Mesenchymal stem cell (in vitro differentiated cells and primary cell): ENCODE measurements at regions not wholly inside any gene's neighbourhood (a gene's known extent, or its start where the extent isn't known, plus 50 kb on each side); places are given as distances from the start of the nearest gene placed in this dataset.

ENCODE experiments used
- DNase-seq: peaks from one replicate; pipeline ENCODE4 v3.0.0-alpha.2; 2013
- H2AFZ ChIP-seq: one replicate; pipeline ENCODE4 v1.6.1; 2013; ENCODE audit warnings: low read depth, mild to moderate bottlenecking, control low read depth, inconsistent platforms, low read length, moderate library complexity
- H2AK5ac ChIP-seq: 2 replicates; pipeline ENCODE4 v1.6.1; 2013; ENCODE audit warnings: low read length, moderate library complexity, mild to moderate bottlenecking, inconsistent platforms; ENCODE audit not compliant: severe bottlenecking
- H2BK120ac ChIP-seq: one replicate; pipeline ENCODE4 v1.6.1; 2013; ENCODE audit warnings: low read depth, mild to moderate bottlenecking, inconsistent platforms, low read length, moderate library complexity
- H2BK12ac ChIP-seq, 2 experiments: one replicate each; pipeline ENCODE4 v1.6.1; 2013; ENCODE audit warnings: inconsistent platforms in 2 of 2, low read length in 2 of 2, mild to moderate bottlenecking in 2 of 2, moderate library complexity in 2 of 2, control low read depth in 1 of 2
- H2BK15ac ChIP-seq: one replicate; pipeline ENCODE4 v1.6.1; 2013; ENCODE audit warnings: mild to moderate bottlenecking, low read depth, inconsistent platforms; ENCODE audit not compliant: poor library complexity, severe bottlenecking
- H2BK5ac ChIP-seq: 2 replicates; pipeline ENCODE4 v1.6.1; 2013; ENCODE audit warnings: low read depth, mild to moderate bottlenecking, low read length, control low read depth, inconsistent platforms; ENCODE audit not compliant: poor library complexity, severe bottlenecking
- H3K14ac ChIP-seq, 2 experiments: one replicate each; pipeline ENCODE4 v1.6.1; 2013; ENCODE audit warnings: inconsistent platforms in 2 of 2, low read length in 2 of 2, control low read depth in 1 of 2, mild to moderate bottlenecking in 1 of 2, moderate library complexity in 1 of 2
- H3K18ac ChIP-seq, 2 experiments: one replicate each; pipeline ENCODE4 v1.6.1; 2013; ENCODE audit warnings: inconsistent platforms in 2 of 2, low read length in 2 of 2, control low read depth in 1 of 2, low read depth in 1 of 2, mild to moderate bottlenecking in 1 of 2
- H3K23ac ChIP-seq, 2 experiments: one replicate each; pipeline ENCODE4 v1.6.1; 2013; ENCODE audit warnings: inconsistent platforms in 2 of 2, low read length in 2 of 2, mild to moderate bottlenecking in 2 of 2, moderate library complexity in 2 of 2, control low read depth in 1 of 2
- H3K27ac ChIP-seq: 2 replicates; pipeline ENCODE4 v1.5.1; 2013; ENCODE audit warnings: mild to moderate bottlenecking, moderate library complexity, low read length, control low read depth, inconsistent platforms; ENCODE audit not compliant: poor library complexity, severe bottlenecking
- H3K27me3 ChIP-seq, 2 experiments: 2 replicates each; pipeline versions ENCODE4 v1.6.1 to v1.7.0; 2013; ENCODE audit warnings: low read length in 2 of 2, mild to moderate bottlenecking in 2 of 2, moderate library complexity in 2 of 2, control low read depth in 1 of 2, inconsistent platforms in 1 of 2; ENCODE audit not compliant: control insufficient read depth in 1 of 2, insufficient read depth in 1 of 2
- H3K36me3 ChIP-seq, 2 experiments: 2 replicates each; pipeline versions ENCODE4 v1.6.1 to v1.7.0; 2013; ENCODE audit warnings: low read length in 2 of 2, control low read depth in 1 of 2, inconsistent platforms in 1 of 2, low read depth in 1 of 2, mild to moderate bottlenecking in 1 of 2; ENCODE audit not compliant: insufficient read depth in 2 of 2, control insufficient read depth in 1 of 2
- H3K4ac ChIP-seq, 2 experiments: one replicate each; pipeline ENCODE4 v1.6.1; 2013; ENCODE audit warnings: inconsistent platforms in 2 of 2, low read length in 2 of 2, mild to moderate bottlenecking in 2 of 2, moderate library complexity in 2 of 2, control low read depth in 1 of 2, low read depth in 1 of 2
- H3K4me1 ChIP-seq: 2 replicates; pipeline ENCODE4 v1.6.1; 2013; ENCODE audit warnings: low read depth, low read length, control low read depth; ENCODE audit not compliant: control insufficient read depth, insufficient read depth
- H3K4me2 ChIP-seq: 2 replicates; pipeline ENCODE4 v1.6.1; 2013; ENCODE audit warnings: low read length, mild to moderate bottlenecking, inconsistent platforms; ENCODE audit not compliant: poor library complexity, severe bottlenecking
- H3K4me3 ChIP-seq, 2 experiments: 2 replicates each; pipeline versions ENCODE4 v1.5.1 to v1.7.0; 2013; ENCODE audit warnings: low read length in 2 of 2, mild to moderate bottlenecking in 2 of 2, control low read depth in 1 of 2, low read depth in 1 of 2; ENCODE audit not compliant: insufficient read depth in 1 of 2
- H3K79me1 ChIP-seq: replicated peaks from 2 replicates; pipeline ENCODE4 v1.6.1; 2013; ENCODE audit warnings: mild to moderate bottlenecking, control low read depth, low read length, inconsistent platforms; ENCODE audit not compliant: poor library complexity, severe bottlenecking
- H3K9ac ChIP-seq: 2 replicates; pipeline ENCODE4 v1.7.0; 2013; ENCODE audit warnings: mild to moderate bottlenecking, low read length, moderate library complexity
- H3K9me3 ChIP-seq: 2 replicates; pipeline ENCODE4 v1.7.0; 2013; ENCODE audit warnings: mild to moderate bottlenecking, low read length; ENCODE audit not compliant: control insufficient read depth
- H4K8ac ChIP-seq: one replicate; pipeline ENCODE4 v1.6.1; 2013; ENCODE audit warnings: inconsistent platforms, mild to moderate bottlenecking, low read length, moderate library complexity
- H4K91ac ChIP-seq: one replicate; pipeline ENCODE4 v1.6.1; 2013; ENCODE audit warnings: mild to moderate bottlenecking, low read length, inconsistent platforms
- WGBS: methylation state at CpG from one replicate; pipeline ENCODE4 v1.1.7; 2013; ENCODE audit warnings: mixed read lengths; 5-methylcytosine and 5-hydroxymethylcytosine counted together

DNA sequence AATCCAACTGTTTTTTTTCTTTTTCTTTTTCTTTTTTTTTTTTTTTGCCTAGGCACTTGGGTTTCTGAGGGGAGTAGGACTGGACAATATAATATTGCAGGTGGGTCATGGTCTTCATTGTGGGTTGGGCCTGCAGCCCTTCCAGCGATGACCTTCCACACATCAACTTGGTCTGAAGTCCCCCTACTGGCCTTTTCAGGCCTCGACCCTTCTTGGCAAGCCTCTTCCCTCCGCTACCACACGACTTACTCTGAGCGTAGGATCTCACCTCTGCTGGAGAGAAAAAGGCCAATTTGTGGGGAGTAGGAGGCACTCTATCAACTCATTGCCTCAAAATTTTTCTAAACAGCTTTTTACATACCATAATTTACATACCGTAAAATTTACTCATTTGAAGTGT, 51.1 kb upstream of the GRIK3 start:
- no peak overlapping the region for H2BK5ac ChIP-seq
- no peak overlapping the region for H3K4me2 ChIP-seq
- no peaks in the 10 kb centered on the region for H3K27me3 ChIP-seq
- H4K8ac ChIP-seq = no peak overlapping the region
- DNase-seq = no peak
- no peak overlapping the region for H2AFZ ChIP-seq
- no peaks in the 10 kb centered on the region for H3K4me1 ChIP-seq
- no peak overlapping the region for H2BK15ac ChIP-seq
- no peak overlapping the region for H2AK5ac ChIP-seq
- no peak overlapping the region for H4K91ac ChIP-seq
- H3K36me3 ChIP-seq = no peaks in the 10 kb centered on the region
- no peak overlapping the region for H3K18ac ChIP-seq
- no peak overlapping the region for H3K4ac ChIP-seq
- H3K79me1 ChIP-seq = no peaks in the 10 kb centered on the region
- no peak overlapping the region for H2BK120ac ChIP-seq
- H3K4me3 ChIP-seq = no peak overlapping the region
- no peak overlapping the region for H3K23ac ChIP-seq
- no peak overlapping the region for H3K27ac ChIP-seq
- H3K14ac ChIP-seq = no peak overlapping the region
- WGBS = 53% methylated on average over 2 of the region's 6 CpGs
- H3K9ac ChIP-seq = no peak overlapping the region
- no peaks in the 10 kb centered on the region for H3K9me3 ChIP-seq
- no peak overlapping the region for H2BK12ac ChIP-seq

DNA sequence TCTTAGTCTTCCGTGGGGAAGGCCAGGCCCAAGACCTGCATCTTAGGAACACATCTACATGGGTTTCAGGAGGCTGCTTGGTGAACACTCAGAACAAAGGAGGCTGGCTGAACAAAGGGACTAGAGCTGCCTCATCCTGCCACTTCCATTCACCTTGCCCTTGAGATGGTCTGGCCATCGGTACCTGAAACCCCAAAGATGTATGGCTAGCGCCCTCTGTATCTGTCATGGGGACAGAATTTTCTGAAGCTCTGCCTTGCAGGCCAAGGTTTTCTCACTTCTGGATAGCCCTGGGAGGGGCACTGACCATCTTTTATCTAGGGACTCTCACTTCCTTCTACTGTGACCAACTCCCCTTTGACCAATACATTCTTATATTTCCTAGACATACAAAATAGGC, 55.4 kb upstream of the GRIK3 start:
- no peaks in the 10 kb centered on the region for H3K4me1 ChIP-seq
- H3K36me3 ChIP-seq = no peaks in the 10 kb centered on the region
- H3K27ac ChIP-seq = no peak overlapping the region
- no peak overlapping the region for H3K4me3 ChIP-seq
- no peak overlapping the region for H3K14ac ChIP-seq
- no peak overlapping the region for H3K4me2 ChIP-seq
- no peak overlapping the region for H2BK15ac ChIP-seq
- no peak overlapping the region for H2AFZ ChIP-seq
- no peak overlapping the region for H4K91ac ChIP-seq
- no peak overlapping the region for H2BK120ac ChIP-seq
- no peak overlapping the region for H3K4ac ChIP-seq
- H2BK5ac ChIP-seq = no peak overlapping the region
- peaks cover 0 to 5% of the 10 kb centered on the region in 2 experiments for H3K27me3 ChIP-seq
- WGBS = 54% methylated on average over 3 of the region's 3 CpGs
- no peak overlapping the region for H3K9ac ChIP-seq
- H3K9me3 ChIP-seq = no peaks in the 10 kb centered on the region
- no peak overlapping the region for H3K18ac ChIP-seq
- H3K23ac ChIP-seq = no peak overlapping the region
- no peak overlapping the region for H2AK5ac ChIP-seq
- no peak for DNase-seq
- no peak overlapping the region for H4K8ac ChIP-seq
- no peak overlapping the region for H2BK12ac ChIP-seq
- no peaks in the 10 kb centered on the region for H3K79me1 ChIP-seq

DNA sequence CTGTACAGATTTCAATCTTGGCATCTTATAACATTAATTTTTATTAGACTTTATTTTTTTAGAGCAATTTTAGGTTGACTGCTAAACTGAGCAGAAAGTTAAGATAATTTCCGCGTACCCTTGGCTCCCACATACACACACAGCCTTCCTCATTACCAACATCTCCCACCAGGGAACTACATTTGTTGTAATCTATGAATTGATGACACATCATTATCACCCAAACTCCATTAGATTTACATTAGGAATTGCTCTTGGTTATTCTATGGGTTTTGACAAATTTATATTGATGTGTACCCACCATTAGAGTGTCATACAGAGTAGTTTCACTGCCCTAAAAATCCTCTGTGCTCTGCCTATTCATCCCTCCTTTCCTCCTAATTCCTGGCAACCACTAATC, 56.4 kb upstream of the GRIK3 start:
- Histone ChIP-seq H3K4me3 (no peak overlapping the region), H3K9me3 (no peaks in the 10 kb centered on the region)
- WGBS = 65% methylated on average over 2 of the region's 2 CpGs

GRCh38 chr1:37092937-37093336, 58.6 kb upstream of the GRIK3 start:
- Histone ChIP-seq H3K27me3 (peaks cover 0 to 5% of the 10 kb centered on the region in 2 experiments), H3K9me3 (no peaks in the 10 kb centered on the region), H3K27ac (no peak overlapping the region), H2BK120ac (no peak overlapping the region), H4K8ac (no peak overlapping the region), H2AK5ac (no peak overlapping the region), H3K18ac (no peak overlapping the region), H3K14ac (no peak overlapping the region), H3K79me1 (no peaks in the 10 kb centered on the region), H3K36me3 (no peaks in the 10 kb centered on the region), H2AFZ (no peak overlapping the region), H3K23ac (no peak overlapping the region), H3K9ac (no peak overlapping the region), H2BK12ac (no peak overlapping the region), H2BK5ac (no peak overlapping the region), H3K4me2 (no peak overlapping the region), H3K4me1 (no peaks in the 10 kb centered on the region), H3K4me3 (no peak overlapping the region), H3K4ac (no peak overlapping the region), H2BK15ac (no peak overlapping the region), H4K91ac (no peak overlapping the region)
- 35% methylated on average over 1 of the region's 1 CpG for WGBS
- no peak for DNase-seq

More for the DNA sequence above, 56.4 kb upstream of the GRIK3 start:
- Histone ChIP-seq H3K9ac (no peak overlapping the region), H3K23ac (no peak overlapping the region), H3K4ac (no peak overlapping the region), H2AFZ (no peak overlapping the region), H2BK5ac (no peak overlapping the region), H3K4me1 (no peaks in the 10 kb centered on the region), H3K27ac (no peak overlapping the region), H2BK15ac (no peak overlapping the region), H4K91ac (no peak overlapping the region), H3K14ac (no peak overlapping the region), H2BK120ac (no peak overlapping the region), H2AK5ac (no peak overlapping the region), H3K27me3 (peaks cover 0 to 5% of the 10 kb centered on the region in 2 experiments), H3K4me2 (no peak overlapping the region), H2BK12ac (no peak overlapping the region), H3K79me1 (no peaks in the 10 kb centered on the region), H4K8ac (no peak overlapping the region), H3K36me3 (no peaks in the 10 kb centered on the region), H3K18ac (no peak overlapping the region)
- no peak for DNase-seq
